Neuronal stem cell (in vitro differentiated cells): ENCODE measurements at regions not wholly inside any gene's neighbourhood (a gene's known extent, or its start where the extent isn't known, plus 50 kb on each side); places are given as distances from the start of the nearest gene placed in this dataset.

ENCODE experiments used
- DNase-seq: peaks from one replicate; pipeline ENCODE4 v3.0.0-alpha.2; 2013; ENCODE audit warnings: low spot score
- H2AFZ ChIP-seq: one replicate; pipeline ENCODE4 v1.6.1; 2013; ENCODE audit warnings: mild to moderate bottlenecking, low read length, inconsistent platforms
- H2AK5ac ChIP-seq: 2 replicates; pipeline ENCODE4 v1.6.1; 2013; ENCODE audit warnings: low read depth, mild to moderate bottlenecking, inconsistent platforms, low read length, moderate library complexity, mixed read lengths
- H2BK120ac ChIP-seq: 2 replicates; pipeline ENCODE4 v1.6.1; 2013; ENCODE audit warnings: low read depth, mild to moderate bottlenecking, inconsistent platforms, low read length, moderate library complexity, mixed read lengths
- H2BK12ac ChIP-seq: one replicate; pipeline ENCODE4 v1.6.1; 2013; ENCODE audit warnings: low read length, inconsistent platforms
- H2BK15ac ChIP-seq: 2 replicates; pipeline ENCODE4 v1.6.1; 2013; ENCODE audit warnings: mild to moderate bottlenecking, low read length, inconsistent platforms, mixed read lengths
- H2BK5ac ChIP-seq: one replicate; pipeline ENCODE4 v1.6.1; 2013; ENCODE audit warnings: inconsistent platforms, mild to moderate bottlenecking, low read length, moderate library complexity
- H3K14ac ChIP-seq: one replicate; pipeline ENCODE4 v1.6.1; 2013; ENCODE audit warnings: low read length, inconsistent platforms
- H3K18ac ChIP-seq: 2 replicates; pipeline ENCODE4 v1.6.1; 2013; ENCODE audit warnings: low read length, inconsistent platforms
- H3K23ac ChIP-seq: 2 replicates; pipeline ENCODE4 v1.6.1; 2013; ENCODE audit warnings: low read depth, mild to moderate bottlenecking, mixed read lengths, low read length, inconsistent platforms; ENCODE audit not compliant: poor library complexity
- H3K27ac ChIP-seq: replicated peaks from 3 replicates; pipeline ENCODE4 v1.5.1; 2013; ENCODE audit warnings: low read length, inconsistent platforms
- H3K27me3 ChIP-seq, 3 experiments: 2 replicates each; pipeline ENCODE4 v1.6.1; 2013; ENCODE audit warnings: low read length in 3 of 3, mild to moderate bottlenecking in 2 of 3, inconsistent platforms in 1 of 3, low read depth in 1 of 3, mixed read lengths in 1 of 3, moderate library complexity in 1 of 3; ENCODE audit not compliant: control insufficient read depth in 3 of 3, insufficient read depth in 3 of 3
- H3K36me3 ChIP-seq, 2 donors: replicated peaks in 1 of 2; 2 replicates each; pipeline ENCODE4 v1.6.1; 2013; ENCODE audit warnings: low read length in 2 of 2; ENCODE audit not compliant: control insufficient read depth in 2 of 2, insufficient read depth in 2 of 2
- H3K4ac ChIP-seq: 2 replicates; pipeline ENCODE4 v1.6.1; 2013; ENCODE audit warnings: inconsistent platforms, mild to moderate bottlenecking, low read length, moderate library complexity
- H3K4me1 ChIP-seq, 2 donors: 1 replicate in 1 of 2; 2 replicates in 1 of 2; pipeline ENCODE4 v1.6.1; 2013; ENCODE audit warnings: low read length in 2 of 2, low read depth in 1 of 2; ENCODE audit not compliant: control insufficient read depth in 2 of 2, insufficient read depth in 1 of 2
- H3K4me2 ChIP-seq: one replicate; pipeline ENCODE4 v1.6.1; 2013; ENCODE audit warnings: mild to moderate bottlenecking, low read length, inconsistent platforms; ENCODE audit not compliant: insufficient read depth, poor library complexity, severe bottlenecking
- H3K4me3 ChIP-seq, 2 donors: 2 replicates each; pipeline ENCODE4 v1.5.1; 2013; ENCODE audit warnings: low read length in 2 of 2, mild to moderate bottlenecking in 2 of 2, inconsistent platforms in 1 of 2, moderate library complexity in 1 of 2
- H3K79me1 ChIP-seq: one replicate; pipeline ENCODE4 v1.6.1; 2013; ENCODE audit warnings: low read depth, mild to moderate bottlenecking, inconsistent platforms, low read length, moderate library complexity
- H3K9ac ChIP-seq: one replicate; pipeline ENCODE4 v1.6.1; 2013; ENCODE audit warnings: mild to moderate bottlenecking, low read depth, low read length, inconsistent platforms; ENCODE audit not compliant: poor library complexity
- H3K9me3 ChIP-seq, 2 donors: replicated peaks in 1 of 2; 2 replicates each; pipeline versions ENCODE3 to v1.6.1; 2013; ENCODE audit warnings: low read length in 2 of 2, mild to moderate bottlenecking in 2 of 2, inconsistent platforms in 1 of 2, low read depth in 1 of 2, mixed read lengths in 1 of 2, moderate library complexity in 1 of 2; ENCODE audit not compliant: control insufficient read depth in 2 of 2, insufficient read depth in 1 of 2
- H4K8ac ChIP-seq: one replicate; pipeline ENCODE4 v1.6.1; 2013; ENCODE audit warnings: low read depth, mild to moderate bottlenecking, inconsistent platforms, low read length, moderate library complexity
- H4K91ac ChIP-seq: one replicate; pipeline ENCODE4 v1.6.1; 2013; ENCODE audit warnings: low read length, low read depth, mild to moderate bottlenecking, inconsistent platforms; ENCODE audit not compliant: poor library complexity
- WGBS, 2 donors: extraction: QIAGEN DNeasy Blood & Tissue Kit; methylation state at CpG; one replicate each; pipeline ENCODE4 v1.1.7; 2013; ENCODE audit warnings: missing lambda C conversion rate in 2 of 2, mixed read lengths in 1 of 2; ENCODE audit not compliant: insufficient read length in 2 of 2, insufficient replicate concordance in 1 of 2; ENCODE audit errors: extremely low coverage in 2 of 2; 5-methylcytosine and 5-hydroxymethylcytosine counted together

DNA sequence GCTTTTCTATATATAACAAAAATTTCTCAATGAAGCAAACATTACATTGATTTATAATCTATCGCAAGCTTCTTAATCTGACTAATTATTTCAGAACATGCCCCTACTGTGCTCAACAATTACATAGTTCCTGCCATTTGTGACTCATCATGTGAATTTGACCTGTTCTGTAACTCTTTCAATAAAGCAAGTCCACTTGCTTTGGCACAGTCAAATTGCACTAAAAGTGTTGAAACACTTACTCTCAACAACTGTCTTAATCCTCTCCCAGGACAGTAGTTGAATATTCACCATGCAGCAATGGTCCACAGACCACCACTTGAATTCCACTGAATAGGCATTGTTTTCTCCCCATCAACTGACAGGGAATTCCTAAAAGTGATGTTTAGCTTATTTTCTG is 67.7 kb upstream of the SPTLC3 start:
- WGBS, 2 donors: no CpG with 5 or more reads among the region's 1 CpG
- no peaks in the 10 kb centered on the region for H3K9me3 ChIP-seq
- no peak overlapping the region for H3K18ac ChIP-seq

GRCh38 chr20:12942123-12942522 is 66.6 kb upstream of the SPTLC3 start:
- no peak overlapping the region for H3K27ac ChIP-seq
- H2AK5ac ChIP-seq: no peak overlapping the region
- no peaks in the 10 kb centered on the region for H3K9me3 ChIP-seq
- no peak overlapping the region for H3K14ac ChIP-seq
- H3K4me1 ChIP-seq: no peaks in the 10 kb centered on the region
- H2BK5ac ChIP-seq: no peak overlapping the region
- no peak overlapping the region for H3K18ac ChIP-seq
- H2AFZ ChIP-seq: no peak overlapping the region
- no peak overlapping the region for H2BK120ac ChIP-seq
- H4K8ac ChIP-seq: no peak overlapping the region
- H4K91ac ChIP-seq: no peak overlapping the region
- H3K4ac ChIP-seq: no peak overlapping the region
- H3K36me3 ChIP-seq: no peaks in the 10 kb centered on the region
- H3K23ac ChIP-seq: no peak overlapping the region
- DNase-seq: no peak
- no CpG with 5 or more reads among the region's 2 CpGs for WGBS, 2 donors
- H3K27me3 ChIP-seq: no peaks in the 10 kb centered on the region
- H3K9ac ChIP-seq: no peak overlapping the region
- no peak overlapping the region for H2BK12ac ChIP-seq
- H3K4me3 ChIP-seq: no peak overlapping the region
- H3K79me1 ChIP-seq: no peaks in the 10 kb centered on the region
- no peak overlapping the region for H2BK15ac ChIP-seq
- H3K4me2 ChIP-seq: no peak overlapping the region

More for the DNA sequence above, 67.7 kb upstream of the SPTLC3 start:
- Histone ChIP-seq H3K14ac (no peak overlapping the region), H4K8ac (no peak overlapping the region), H2AFZ (no peak overlapping the region), H3K79me1 (no peaks in the 10 kb centered on the region), H3K23ac (no peak overlapping the region), H2BK120ac (no peak overlapping the region), H3K4me2 (no peak overlapping the region), H3K4ac (no peak overlapping the region), H3K4me3 (no peak overlapping the region), H3K36me3 (no peaks in the 10 kb centered on the region), H3K27ac (no peak overlapping the region), H2BK12ac (no peak overlapping the region), H4K91ac (no peak overlapping the region), H2AK5ac (no peak overlapping the region), H3K4me1 (no peaks in the 10 kb centered on the region), H3K27me3 (no peaks in the 10 kb centered on the region), H2BK5ac (no peak overlapping the region), H2BK15ac (no peak overlapping the region), H3K9ac (no peak overlapping the region)
- no peak for DNase-seq

- Histone ChIP-seq H3K4ac (no peak overlapping the region), H2AK5ac (no peak overlapping the region), H2BK120ac (no peak overlapping the region), H3K23ac (no peak overlapping the region), H3K9me3 (no peaks in the 10 kb centered on the region), H3K4me3 (no peak overlapping the region), H3K4me1 (no peaks in the 10 kb centered on the region), H2AFZ (no peak overlapping the region), H3K36me3 (no peaks in the 10 kb centered on the region), H3K79me1 (no peaks in the 10 kb centered on the region), H4K91ac (no peak overlapping the region), H3K27ac (no peak overlapping the region), H3K27me3 (no peaks in the 10 kb centered on the region), H4K8ac (no peak overlapping the region), H2BK12ac (no peak overlapping the region), H2BK5ac (no peak overlapping the region), H3K14ac (no peak overlapping the region), H3K9ac (no peak overlapping the region), H3K18ac (no peak overlapping the region), H2BK15ac (no peak overlapping the region), H3K4me2 (no peak overlapping the region)
- no peak for DNase-seq
Measured at GRCh38 chr20:12946789-12947188, 62.0 kb upstream of the SPTLC3 start.

DNA sequence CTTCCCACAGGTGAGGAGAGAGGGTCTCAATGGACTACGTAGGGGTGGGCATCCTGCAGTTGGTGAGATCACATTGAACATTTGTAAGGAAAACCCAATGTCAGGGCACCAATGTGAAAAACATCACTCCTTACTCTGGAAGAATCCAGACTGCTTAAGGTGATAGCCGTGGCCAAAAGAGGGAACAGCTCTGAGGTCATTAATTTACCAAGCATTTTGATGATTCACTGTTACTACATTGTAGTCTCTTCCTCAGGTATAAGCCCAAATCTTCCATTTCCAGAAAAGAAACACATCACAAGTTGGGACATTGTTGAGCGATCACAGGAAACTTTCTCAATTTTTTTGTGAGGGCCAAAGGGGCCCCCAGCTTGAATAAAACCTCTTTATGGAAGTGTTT is 61.1 kb upstream of the SPTLC3 start:
- Histone ChIP-seq H3K4me1 (no peaks in the 10 kb centered on the region), H3K14ac (no peak overlapping the region), H3K36me3 (no peaks in the 10 kb centered on the region), H2BK120ac (no peak overlapping the region), H3K4ac (no peak overlapping the region), H2AFZ (no peak overlapping the region), H3K4me3 (no peak overlapping the region), H2AK5ac (no peak overlapping the region), H3K79me1 (no peaks in the 10 kb centered on the region), H3K23ac (no peak overlapping the region), H3K27ac (no peak overlapping the region), H2BK15ac (no peak overlapping the region), H3K18ac (no peak overlapping the region), H4K91ac (no peak overlapping the region), H4K8ac (no peak overlapping the region), H2BK12ac (no peak overlapping the region), H3K9ac (no peak overlapping the region), H3K27me3 (no peaks in the 10 kb centered on the region), H2BK5ac (no peak overlapping the region), H3K9me3 (no peaks in the 10 kb centered on the region), H3K4me2 (no peak overlapping the region)
- WGBS, 2 donors: no CpG with 5 or more reads among the region's 3 CpGs
- DNase-seq: no peak
